HG02588 (cell line): ENCODE measurements at regions not wholly inside any gene's neighbourhood (a gene's known extent, or its start where the extent isn't known, plus 50 kb on each side); places are given as distances from the start of the nearest gene placed in this dataset.

ENCODE experiments used
- ATAC-seq: cut with Tn5 transposase; IDR thresholded peaks from one replicate; pipeline ENCODE4 v1.9.1; 2021; ENCODE audit warnings: mild to moderate bottlenecking, moderate library complexity; ENCODE audit not compliant: unreplicated experiment

- ATAC-seq: no peak
Measured at GRCh38 chr18:39693359-39693758, 2127.8 kb upstream of the CELF4 start.

GRCh38 chr18:39692367-39693015 is 2126.9 kb upstream of the CELF4 start:
- no peak for ATAC-seq

- no peak for ATAC-seq
Measured at GRCh38 chr18:39685303-39685902, 2119.8 kb upstream of the CELF4 start.

- no peak for ATAC-seq
Measured at GRCh38 chr18:39681061-39681460, 2115.5 kb upstream of the CELF4 start.

- no peak for ATAC-seq
Measured at GRCh38 chr18:39675906-39676305, 2110.3 kb upstream of the CELF4 start.

- ATAC-seq: no peak
Measured at GRCh38 chr18:39675368-39675767, 2109.8 kb upstream of the CELF4 start.

GRCh38 chr18:39672171-39672570 is 2106.6 kb upstream of the CELF4 start:
- ATAC-seq: no peak

GRCh38 chr18:39667905-39668304 is 2102.3 kb upstream of the CELF4 start:
- no peak for ATAC-seq

- ATAC-seq: no peak
Measured at GRCh38 chr18:39666541-39666940, 2100.9 kb upstream of the CELF4 start.

- no peak for ATAC-seq
Measured at GRCh38 chr18:39661856-39662366, 2096.3 kb upstream of the CELF4 start.

GRCh38 chr18:39660141-39660540 is 2094.5 kb upstream of the CELF4 start:
- ATAC-seq: no peak

- no peak for ATAC-seq
Measured at GRCh38 chr18:39655341-39655740, 2089.7 kb upstream of the CELF4 start.

- ATAC-seq: no peak
Measured at GRCh38 chr18:39653221-39653620, 2087.6 kb upstream of the CELF4 start.

- no peak for ATAC-seq
Measured at GRCh38 chr18:39648616-39649015, 2083.0 kb upstream of the CELF4 start.

GRCh38 chr18:39647627-39648534 is 2082.3 kb upstream of the CELF4 start:
- ATAC-seq: no peak

GRCh38 chr18:39638224-39638623 is 2072.6 kb upstream of the CELF4 start:
- no peak for ATAC-seq

- no peak for ATAC-seq
Measured at GRCh38 chr18:39636931-39637330, 2071.3 kb upstream of the CELF4 start.

- ATAC-seq: no peak
Measured at GRCh38 chr18:39635966-39636365, 2070.4 kb upstream of the CELF4 start.

- no peak for ATAC-seq
Measured at GRCh38 chr18:39635192-39635591, 2069.6 kb upstream of the CELF4 start.

- no peak for ATAC-seq
Measured at GRCh38 chr18:39627936-39628335, 2062.3 kb upstream of the CELF4 start.

GRCh38 chr18:39624961-39625360 is 2059.4 kb upstream of the CELF4 start:
- no peak for ATAC-seq

- no peak for ATAC-seq
Measured at GRCh38 chr18:39622431-39622830, 2056.8 kb upstream of the CELF4 start.
